GM23338 (cell line): ENCODE measurements at regions not wholly inside any gene's neighbourhood (a gene's known extent, or its start where the extent isn't known, plus 50 kb on each side); places are given as distances from the start of the nearest gene placed in this dataset.

ENCODE experiments used
- ATAC-seq: fragments of 200-7000 bp; cut with Tn5 transposase; 3 replicates; pipeline ENCODE4 v1.9.1; 2020
- DNase-seq: peaks from one replicate; pipeline ENCODE4 v3.0.0-alpha.2; 2015; ENCODE audit warnings: low spot score
- H2AFZ ChIP-seq: fragments of 200-600 bp; sonication (generic); 2 replicates; pipeline ENCODE4 v1.8.0; 2016; ENCODE audit warnings: antibody characterized with exemption, mild to moderate bottlenecking, moderate library complexity
- H3F3A ChIP-seq: fragments of 200-600 bp; sonication (generic); replicated peaks from 2 replicates; pipeline ENCODE4 v1.8.0; 2017; ENCODE audit warnings: antibody characterized with exemption, mixed run types, low read depth
- H3K27ac ChIP-seq: fragments of 200-600 bp; sonication (generic); 2 replicates; pipeline ENCODE4 v1.6.1; 2016; ENCODE audit warnings: low read depth
- H3K27me3 ChIP-seq: fragments of 200-600 bp; sonication (generic); 2 replicates; pipeline ENCODE4 v1.8.0; 2016; ENCODE audit warnings: mild to moderate bottlenecking, mixed run types, moderate library complexity; ENCODE audit not compliant: insufficient read depth
- H3K36me3 ChIP-seq: fragments of 200-600 bp; sonication (generic); 2 replicates; pipeline ENCODE4 v1.8.0; 2016; ENCODE audit warnings: mild to moderate bottlenecking; ENCODE audit not compliant: insufficient read depth
- H3K4me1 ChIP-seq: fragments of 200-600 bp; sonication (generic); 2 replicates; pipeline ENCODE4 v1.8.0; 2016; ENCODE audit warnings: mild to moderate bottlenecking, moderate library complexity; ENCODE audit not compliant: insufficient read depth
- H3K4me2 ChIP-seq: fragments of 200-600 bp; sonication (generic); 2 replicates; pipeline ENCODE4 v1.7.1; 2017; ENCODE audit warnings: mixed run types
- H3K4me3 ChIP-seq: fragments of 200-600 bp; sonication (generic); 2 replicates; pipeline ENCODE4 v1.6.1; 2016; ENCODE audit warnings: mixed run types
- H3K79me2 ChIP-seq: fragments of 200-600 bp; sonication (generic); replicated peaks from 2 replicates; pipeline ENCODE4 v1.8.0; 2017; ENCODE audit warnings: mild to moderate bottlenecking; ENCODE audit not compliant: insufficient read depth
- H3K9me2 ChIP-seq: fragments of 200-600 bp; sonication (generic); 2 replicates; pipeline ENCODE4 v1.8.0; 2017; ENCODE audit not compliant: insufficient read depth
- H4K20me1 ChIP-seq: fragments of 200-600 bp; sonication (generic); replicated peaks from 2 replicates; pipeline ENCODE4 v1.8.0; 2017; ENCODE audit warnings: mild to moderate bottlenecking; ENCODE audit not compliant: insufficient read depth
- H3K27ac Mint-ChIP-seq: 2 replicates; pipeline ENCODE4 v1.8.0; 2020; ENCODE audit warnings: inconsistent platforms, mild to moderate bottlenecking, moderate library complexity, mixed read lengths
- H3K27me3 Mint-ChIP-seq: 3 replicates; pipeline ENCODE4 v1.8.0; 2022; ENCODE audit warnings: low read depth, mild to moderate bottlenecking, moderate library complexity, mixed read lengths, inconsistent platforms; ENCODE audit not compliant: insufficient read depth, poor library complexity
- H3K36me3 Mint-ChIP-seq: 3 replicates; pipeline ENCODE4 v1.8.0; 2021; ENCODE audit warnings: low read depth, mild to moderate bottlenecking, inconsistent platforms, moderate library complexity, mixed read lengths
- H3K4me1 Mint-ChIP-seq: 3 replicates; pipeline ENCODE4 v1.8.0; 2020; ENCODE audit warnings: mild to moderate bottlenecking, inconsistent platforms, mixed read lengths
- H3K4me3 Mint-ChIP-seq: 3 replicates; pipeline ENCODE4 v1.8.0; 2021; ENCODE audit warnings: moderate library complexity, mild to moderate bottlenecking, inconsistent platforms, mixed read lengths
- H3K9me3 Mint-ChIP-seq: 3 replicates; pipeline ENCODE4 v1.8.0; 2020; ENCODE audit warnings: moderate library complexity, mild to moderate bottlenecking, inconsistent platforms, mixed read lengths
- CREB1 ChIP-seq: fragments of 250-450 bp; sonication (Bioruptor Pico); IDR thresholded peaks from 2 replicates; pipeline ENCODE4 v1.5.0; 2020; ENCODE audit warnings: low read depth, mild to moderate bottlenecking, moderate library complexity
- ETS1 ChIP-seq: IDR thresholded peaks from 2 replicates; pipeline ENCODE4 v1.6.1; 2016; ENCODE audit warnings: antibody characterized with exemption
- EZH2 ChIP-seq: fragments of 200-600 bp; sonication (generic); IDR thresholded peaks from one replicate; pipeline ENCODE4 v1.8.0; 2017; ENCODE audit warnings: antibody characterized with exemption, mild to moderate bottlenecking, low read depth; ENCODE audit not compliant: unreplicated experiment
- EZH2phosphoT487 ChIP-seq: fragments of 200-600 bp; sonication (generic); IDR thresholded peaks from one replicate; pipeline ENCODE4 v1.8.1; 2018; ENCODE audit warnings: antibody characterized with exemption; ENCODE audit not compliant: unreplicated experiment
- JUNB ChIP-seq: IDR thresholded peaks from one replicate; pipeline ENCODE4 v1.6.1; 2016; ENCODE audit warnings: antibody characterized with exemption; ENCODE audit not compliant: unreplicated experiment
- NANOG ChIP-seq: IDR thresholded peaks from 2 replicates; pipeline ENCODE4 v1.6.1; 2016; ENCODE audit warnings: antibody characterized with exemption, borderline replicate concordance
- POLR2AphosphoS5 ChIP-seq: IDR thresholded peaks from 2 replicates; pipeline ENCODE4 v1.6.1; 2016; ENCODE audit warnings: antibody characterized with exemption, low read depth
- STAT1 ChIP-seq: IDR thresholded peaks from one replicate; pipeline ENCODE4 v1.6.1; 2016; ENCODE audit warnings: antibody characterized with exemption; ENCODE audit not compliant: unreplicated experiment
- ZNF114 ChIP-seq: fragments of 250-450 bp; sonication (Bioruptor Pico); IDR thresholded peaks from 2 replicates; pipeline ENCODE4 v1.5.0; 2020; ENCODE audit warnings: mild to moderate bottlenecking, moderate library complexity
- ZNF331 ChIP-seq: fragments of 250-450 bp; sonication (Bioruptor Pico); IDR thresholded peaks from 2 replicates; pipeline ENCODE4 v1.5.0; 2020; ENCODE audit warnings: low read depth, mild to moderate bottlenecking, moderate library complexity
- TF ChIP-seq, protein P1 (sequence below): IDR thresholded peaks from one replicate; pipeline ENCODE4 v1.6.1; 2018; ENCODE audit warnings: antibody characterized with exemption; ENCODE audit not compliant: unreplicated experiment
- TF ChIP-seq, protein P2 (sequence below): fragments of 250-450 bp; sonication (Bioruptor Pico); IDR thresholded peaks from 2 replicates; pipeline ENCODE4 v1.5.0; 2020; ENCODE audit warnings: mild to moderate bottlenecking, moderate library complexity

- TF ChIP-seq CREB1 (no peak), STAT1 (no peak), ZNF114 (no peak), POLR2AphosphoS5 (no peak)
- TF ChIP-seq, protein P1, sequence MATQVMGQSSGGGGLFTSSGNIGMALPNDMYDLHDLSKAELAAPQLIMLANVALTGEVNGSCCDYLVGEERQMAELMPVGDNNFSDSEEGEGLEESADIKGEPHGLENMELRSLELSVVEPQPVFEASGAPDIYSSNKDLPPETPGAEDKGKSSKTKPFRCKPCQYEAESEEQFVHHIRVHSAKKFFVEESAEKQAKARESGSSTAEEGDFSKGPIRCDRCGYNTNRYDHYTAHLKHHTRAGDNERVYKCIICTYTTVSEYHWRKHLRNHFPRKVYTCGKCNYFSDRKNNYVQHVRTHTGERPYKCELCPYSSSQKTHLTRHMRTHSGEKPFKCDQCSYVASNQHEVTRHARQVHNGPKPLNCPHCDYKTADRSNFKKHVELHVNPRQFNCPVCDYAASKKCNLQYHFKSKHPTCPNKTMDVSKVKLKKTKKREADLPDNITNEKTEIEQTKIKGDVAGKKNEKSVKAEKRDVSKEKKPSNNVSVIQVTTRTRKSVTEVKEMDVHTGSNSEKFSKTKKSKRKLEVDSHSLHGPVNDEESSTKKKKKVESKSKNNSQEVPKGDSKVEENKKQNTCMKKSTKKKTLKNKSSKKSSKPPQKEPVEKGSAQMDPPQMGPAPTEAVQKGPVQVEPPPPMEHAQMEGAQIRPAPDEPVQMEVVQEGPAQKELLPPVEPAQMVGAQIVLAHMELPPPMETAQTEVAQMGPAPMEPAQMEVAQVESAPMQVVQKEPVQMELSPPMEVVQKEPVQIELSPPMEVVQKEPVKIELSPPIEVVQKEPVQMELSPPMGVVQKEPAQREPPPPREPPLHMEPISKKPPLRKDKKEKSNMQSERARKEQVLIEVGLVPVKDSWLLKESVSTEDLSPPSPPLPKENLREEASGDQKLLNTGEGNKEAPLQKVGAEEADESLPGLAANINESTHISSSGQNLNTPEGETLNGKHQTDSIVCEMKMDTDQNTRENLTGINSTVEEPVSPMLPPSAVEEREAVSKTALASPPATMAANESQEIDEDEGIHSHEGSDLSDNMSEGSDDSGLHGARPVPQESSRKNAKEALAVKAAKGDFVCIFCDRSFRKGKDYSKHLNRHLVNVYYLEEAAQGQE, result no peak
Observed at GRCh38 chrX:7385131-7385530, 237.2 kb upstream of the PUDP start (continued).

- Mint-ChIP-seq H3K27me3 (no peaks in the 10 kb centered on the region), H3K4me3 (no peak overlapping the region), H3K27ac (no peak overlapping the region), H3K9me3 (peaks cover 25% of the 10 kb centered on the region), H3K4me1 (no peaks in the 10 kb centered on the region), H3K36me3 (peaks cover 4% of the 10 kb centered on the region; the same call in 1 of the 3 replicates)
- Histone ChIP-seq H3K27me3 (no peaks in the 10 kb centered on the region), H3K4me1 (no peaks in the 10 kb centered on the region), H3K79me2 (no peaks in the 10 kb centered on the region), H3K4me2 (no peak overlapping the region), H3K9me2 (no peaks in the 10 kb centered on the region), H2AFZ (no peak overlapping the region), H3K4me3 (no peak overlapping the region), H3K27ac (no peak overlapping the region), H3F3A (no peaks in the 10 kb centered on the region), H4K20me1 (no peaks in the 10 kb centered on the region), H3K36me3 (no peaks in the 10 kb centered on the region)
- DNase-seq (no peak), ATAC-seq (no peak)
- TF ChIP-seq CREB1, result no peak
- TF ChIP-seq JUNB, result no peak
- no peak for TF ChIP-seq ZNF114
- TF ChIP-seq EZH2phosphoT487, result no peak
- TF ChIP-seq POLR2AphosphoS5, result no peak
- TF ChIP-seq ZNF331, result no peak
- TF ChIP-seq, protein P2, sequence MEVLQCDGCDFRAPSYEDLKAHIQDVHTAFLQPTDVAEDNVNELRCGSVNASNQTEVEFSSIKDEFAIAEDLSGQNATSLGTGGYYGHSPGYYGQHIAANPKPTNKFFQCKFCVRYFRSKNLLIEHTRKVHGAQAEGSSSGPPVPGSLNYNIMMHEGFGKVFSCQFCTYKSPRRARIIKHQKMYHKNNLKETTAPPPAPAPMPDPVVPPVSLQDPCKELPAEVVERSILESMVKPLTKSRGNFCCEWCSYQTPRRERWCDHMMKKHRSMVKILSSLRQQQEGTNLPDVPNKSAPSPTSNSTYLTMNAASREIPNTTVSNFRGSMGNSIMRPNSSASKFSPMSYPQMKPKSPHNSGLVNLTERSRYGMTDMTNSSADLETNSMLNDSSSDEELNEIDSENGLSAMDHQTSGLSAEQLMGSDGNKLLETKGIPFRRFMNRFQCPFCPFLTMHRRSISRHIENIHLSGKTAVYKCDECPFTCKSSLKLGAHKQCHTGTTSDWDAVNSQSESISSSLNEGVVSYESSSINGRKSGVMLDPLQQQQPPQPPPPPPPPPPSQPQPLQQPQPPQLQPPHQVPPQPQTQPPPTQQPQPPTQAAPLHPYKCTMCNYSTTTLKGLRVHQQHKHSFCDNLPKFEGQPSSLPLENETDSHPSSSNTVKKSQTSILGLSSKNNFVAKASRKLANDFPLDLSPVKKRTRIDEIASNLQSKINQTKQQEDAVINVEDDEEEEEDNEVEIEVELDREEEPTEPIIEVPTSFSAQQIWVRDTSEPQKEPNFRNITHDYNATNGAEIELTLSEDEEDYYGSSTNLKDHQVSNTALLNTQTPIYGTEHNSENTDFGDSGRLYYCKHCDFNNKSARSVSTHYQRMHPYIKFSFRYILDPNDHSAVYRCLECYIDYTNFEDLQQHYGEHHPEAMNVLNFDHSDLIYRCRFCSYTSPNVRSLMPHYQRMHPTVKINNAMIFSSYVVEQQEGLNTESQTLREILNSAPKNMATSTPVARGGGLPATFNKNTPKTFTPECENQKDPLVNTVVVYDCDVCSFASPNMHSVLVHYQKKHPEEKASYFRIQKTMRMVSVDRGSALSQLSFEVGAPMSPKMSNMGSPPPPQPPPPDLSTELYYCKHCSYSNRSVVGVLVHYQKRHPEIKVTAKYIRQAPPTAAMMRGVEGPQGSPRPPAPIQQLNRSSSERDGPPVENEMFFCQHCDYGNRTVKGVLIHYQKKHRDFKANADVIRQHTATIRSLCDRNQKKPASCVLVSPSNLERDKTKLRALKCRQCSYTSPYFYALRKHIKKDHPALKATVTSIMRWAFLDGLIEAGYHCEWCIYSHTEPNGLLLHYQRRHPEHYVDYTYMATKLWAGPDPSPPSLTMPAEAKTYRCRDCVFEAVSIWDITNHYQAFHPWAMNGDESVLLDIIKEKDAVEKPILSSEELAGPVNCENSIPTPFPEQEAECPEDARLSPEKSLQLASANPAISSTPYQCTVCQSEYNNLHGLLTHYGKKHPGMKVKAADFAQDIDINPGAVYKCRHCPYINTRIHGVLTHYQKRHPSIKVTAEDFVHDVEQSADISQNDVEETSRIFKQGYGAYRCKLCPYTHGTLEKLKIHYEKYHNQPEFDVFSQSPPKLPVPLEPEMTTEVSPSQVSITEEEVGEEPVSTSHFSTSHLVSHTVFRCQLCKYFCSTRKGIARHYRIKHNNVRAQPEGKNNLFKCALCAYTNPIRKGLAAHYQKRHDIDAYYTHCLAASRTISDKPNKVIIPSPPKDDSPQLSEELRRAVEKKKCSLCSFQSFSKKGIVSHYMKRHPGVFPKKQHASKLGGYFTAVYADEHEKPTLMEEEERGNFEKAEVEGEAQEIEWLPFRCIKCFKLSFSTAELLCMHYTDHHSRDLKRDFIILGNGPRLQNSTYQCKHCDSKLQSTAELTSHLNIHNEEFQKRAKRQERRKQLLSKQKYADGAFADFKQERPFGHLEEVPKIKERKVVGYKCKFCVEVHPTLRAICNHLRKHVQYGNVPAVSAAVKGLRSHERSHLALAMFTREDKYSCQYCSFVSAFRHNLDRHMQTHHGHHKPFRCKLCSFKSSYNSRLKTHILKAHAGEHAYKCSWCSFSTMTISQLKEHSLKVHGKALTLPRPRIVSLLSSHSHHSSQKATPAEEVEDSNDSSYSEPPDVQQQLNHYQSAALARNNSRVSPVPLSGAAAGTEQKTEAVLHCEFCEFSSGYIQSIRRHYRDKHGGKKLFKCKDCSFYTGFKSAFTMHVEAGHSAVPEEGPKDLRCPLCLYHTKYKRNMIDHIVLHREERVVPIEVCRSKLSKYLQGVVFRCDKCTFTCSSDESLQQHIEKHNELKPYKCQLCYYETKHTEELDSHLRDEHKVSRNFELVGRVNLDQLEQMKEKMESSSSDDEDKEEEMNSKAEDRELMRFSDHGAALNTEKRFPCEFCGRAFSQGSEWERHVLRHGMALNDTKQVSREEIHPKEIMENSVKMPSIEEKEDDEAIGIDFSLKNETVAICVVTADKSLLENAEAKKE (CRISPR knock-in tag), result no peak
- no peak for TF ChIP-seq EZH2
- no peak for TF ChIP-seq NANOG
- TF ChIP-seq, protein P1, result no peak
- TF ChIP-seq ETS1, result no peak
Observed at GRCh38 chrX:7378406-7378805, 230.5 kb upstream of the PUDP start.
